ENCODE measurements at regions not wholly inside any gene's neighbourhood (a gene's known extent, or its start where the extent isn't known, plus 50 kb on each side); places are given as distances from the start of the nearest gene placed in this dataset.

GRCh38 chr11:130585545-130585944 is 137.1 kb downstream of the ADAMTS15 start:
- ATAC-seq, result no peak
- Mint-ChIP-seq H3K9me3 (no peaks in the 10 kb centered on the region), H3K4me1 (ENCODE audit: low read depth) (no peaks in the 10 kb centered on the region), H3K4me3 (no peak overlapping the region), H3K27me3 (ENCODE audit: low read depth) (no peaks in the 10 kb centered on the region), H3K36me3 (ENCODE audit: insufficient read depth) (no peaks in the 10 kb centered on the region)
- no peak for DNase-seq

- Mint-ChIP-seq H3K27me3 (ENCODE audit: low read depth) (no peaks in the 10 kb centered on the region), H3K4me3 (no peak overlapping the region), H3K9me3 (no peaks in the 10 kb centered on the region), H3K4me1 (ENCODE audit: low read depth) (no peaks in the 10 kb centered on the region), H3K36me3 (ENCODE audit: insufficient read depth) (no peaks in the 10 kb centered on the region)
- DNase-seq, result no peak
- no peak for ATAC-seq
These were observed 139.2 kb downstream of the ADAMTS15 start for GRCh38 chr11:130587658-130588057.

GRCh38 chr11:130588471-130588870 is 140.0 kb downstream of the ADAMTS15 start:
- no peaks in the 10 kb centered on the region for H3K9me3 Mint-ChIP-seq
- no peaks in the 10 kb centered on the region for H3K36me3 Mint-ChIP-seq (ENCODE audit: insufficient read depth)
- H3K4me3 Mint-ChIP-seq, result no peak overlapping the region
- DNase-seq, result no peak
- no peaks in the 10 kb centered on the region for H3K27me3 Mint-ChIP-seq (ENCODE audit: low read depth)
- ATAC-seq, result no peak
- no peaks in the 10 kb centered on the region for H3K4me1 Mint-ChIP-seq (ENCODE audit: low read depth)

DNA sequence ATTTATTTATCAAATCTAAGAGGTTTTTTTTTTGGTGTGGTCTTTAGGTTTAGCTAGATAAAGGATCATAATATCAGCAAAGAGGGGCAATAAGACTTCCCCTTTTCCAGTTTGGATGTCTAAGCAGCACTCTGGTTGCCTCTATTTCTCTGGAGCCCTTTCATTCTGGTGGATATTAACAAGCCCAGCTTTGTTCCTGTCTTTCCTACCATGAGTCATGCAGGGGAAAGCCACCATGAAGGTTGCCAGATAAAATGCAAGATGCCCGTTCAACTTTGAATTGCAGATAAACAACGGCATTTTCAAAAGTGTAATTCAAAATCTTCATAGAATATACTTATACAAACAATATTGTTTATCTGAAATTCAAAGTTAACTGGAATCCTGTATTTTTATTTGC is 143.6 kb downstream of the ADAMTS15 start:
- Mint-ChIP-seq H3K36me3 (ENCODE audit: insufficient read depth) (no peaks in the 10 kb centered on the region), H3K9me3 (no peaks in the 10 kb centered on the region), H3K4me1 (ENCODE audit: low read depth) (no peaks in the 10 kb centered on the region), H3K4me3 (no peak overlapping the region), H3K27me3 (ENCODE audit: low read depth) (no peaks in the 10 kb centered on the region)
- no peak for ATAC-seq
- no peak for DNase-seq

- no peak overlapping the region for H3K4me3 Mint-ChIP-seq
These were observed 144.6 kb downstream of the ADAMTS15 start for GRCh38 chr11:130593064-130593463.

GRCh38 chr11:130598433-130598832 is 150.0 kb downstream of the ADAMTS15 start:
- H3K4me1 Mint-ChIP-seq (ENCODE audit: low read depth), result no peaks in the 10 kb centered on the region
- no peaks in the 10 kb centered on the region for H3K27me3 Mint-ChIP-seq (ENCODE audit: low read depth)
- no peak for ATAC-seq
- no peaks in the 10 kb centered on the region for H3K36me3 Mint-ChIP-seq (ENCODE audit: insufficient read depth)
- no peak overlapping the region for H3K4me3 Mint-ChIP-seq
- DNase-seq, result no peak
- no peaks in the 10 kb centered on the region for H3K9me3 Mint-ChIP-seq

More at GRCh38 chr11:130593064-130593463, 144.6 kb downstream of the ADAMTS15 start:
- Mint-ChIP-seq H3K9me3 (no peaks in the 10 kb centered on the region), H3K36me3 (ENCODE audit: insufficient read depth) (no peaks in the 10 kb centered on the region), H3K4me1 (ENCODE audit: low read depth) (no peaks in the 10 kb centered on the region), H3K27me3 (ENCODE audit: low read depth) (no peaks in the 10 kb centered on the region)
- ATAC-seq (no peak), DNase-seq (no peak)

- H3K9me3 Mint-ChIP-seq, result no peaks in the 10 kb centered on the region
- no peak for ATAC-seq
- H3K4me3 Mint-ChIP-seq, result no peak overlapping the region
- DNase-seq, result no peak
- H3K36me3 Mint-ChIP-seq (ENCODE audit: insufficient read depth), result no peaks in the 10 kb centered on the region
- H3K27me3 Mint-ChIP-seq (ENCODE audit: low read depth), result no peaks in the 10 kb centered on the region
- H3K4me1 Mint-ChIP-seq (ENCODE audit: low read depth), result no peaks in the 10 kb centered on the region
These were observed 150.7 kb downstream of the ADAMTS15 start for GRCh38 chr11:130599073-130599654.

DNA sequence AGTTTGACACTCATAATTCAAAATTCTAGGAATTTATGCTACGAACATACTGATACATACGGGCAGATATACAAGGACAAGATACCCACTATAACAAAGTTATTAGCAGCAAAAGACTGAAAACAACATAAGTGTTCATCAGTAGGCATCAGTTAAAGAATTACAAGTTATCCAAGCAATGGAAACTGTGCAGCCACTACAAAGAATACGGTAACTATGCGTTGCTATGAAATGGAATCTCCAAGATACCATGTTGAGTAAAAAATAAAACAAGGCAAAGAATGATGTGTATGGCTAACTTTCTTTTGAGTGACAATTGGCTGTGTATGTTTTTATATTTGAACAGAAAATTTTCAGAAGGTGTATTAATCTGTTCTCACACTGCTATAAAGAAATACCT is 151.7 kb downstream of the ADAMTS15 start:
- ATAC-seq, result no peak
- H3K9me3 Mint-ChIP-seq, result no peaks in the 10 kb centered on the region

DNA sequence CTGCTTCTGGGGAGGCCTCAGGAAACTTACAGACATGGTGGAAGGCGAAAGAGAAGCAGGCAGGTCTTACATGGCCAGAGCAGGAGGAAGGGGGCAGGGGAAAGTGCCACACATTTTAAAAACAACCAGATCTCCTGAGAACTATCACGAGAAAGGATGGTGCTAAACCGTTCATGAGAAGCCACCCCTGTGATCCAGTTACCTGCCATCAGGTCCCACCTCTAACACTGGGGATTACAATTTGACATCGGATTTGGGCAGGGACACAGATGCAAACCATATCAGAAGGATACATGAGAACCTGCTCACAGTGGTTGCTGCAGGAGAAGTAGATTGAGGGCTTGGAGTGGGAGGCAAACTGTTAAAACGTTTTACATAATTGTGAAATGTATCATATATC is 152.2 kb downstream of the ADAMTS15 start:
- ATAC-seq (no peak), DNase-seq (no peak)
- Mint-ChIP-seq H3K4me1 (ENCODE audit: low read depth) (no peaks in the 10 kb centered on the region), H3K36me3 (ENCODE audit: insufficient read depth) (no peaks in the 10 kb centered on the region), H3K4me3 (no peak overlapping the region), H3K27me3 (ENCODE audit: low read depth) (no peaks in the 10 kb centered on the region), H3K9me3 (no peaks in the 10 kb centered on the region)

More for the DNA sequence above, 151.7 kb downstream of the ADAMTS15 start:
- Mint-ChIP-seq H3K36me3 (ENCODE audit: insufficient read depth) (no peaks in the 10 kb centered on the region), H3K4me3 (no peak overlapping the region), H3K4me1 (ENCODE audit: low read depth) (no peaks in the 10 kb centered on the region), H3K27me3 (ENCODE audit: low read depth) (no peaks in the 10 kb centered on the region)
- no peak for DNase-seq

DNA sequence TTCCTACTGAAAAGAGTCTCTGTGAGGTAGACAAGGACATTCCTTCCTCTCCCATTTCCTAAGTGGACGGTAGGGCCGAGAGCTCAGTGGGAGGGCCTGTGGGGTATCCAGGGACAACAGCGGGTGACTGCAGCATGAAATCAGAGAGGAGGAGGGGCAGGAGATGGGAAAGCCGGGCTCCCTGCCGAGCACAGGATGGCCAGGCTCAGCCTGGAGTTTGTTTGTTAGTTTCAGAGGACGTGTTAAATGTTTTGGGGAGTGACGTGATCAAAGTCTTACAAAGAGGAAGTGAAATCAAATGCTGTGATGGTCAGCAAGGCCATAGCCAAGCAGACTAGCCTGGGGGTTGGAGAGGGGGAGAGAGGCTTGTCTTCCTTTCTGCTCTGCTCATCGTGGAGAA is 152.7 kb downstream of the ADAMTS15 start:
- DNase-seq, result no peak
- Mint-ChIP-seq H3K36me3 (ENCODE audit: insufficient read depth) (no peaks in the 10 kb centered on the region), H3K4me1 (ENCODE audit: low read depth) (no peaks in the 10 kb centered on the region), H3K27me3 (ENCODE audit: low read depth) (no peaks in the 10 kb centered on the region), H3K4me3 (no peak overlapping the region), H3K9me3 (no peaks in the 10 kb centered on the region)
- no peak for ATAC-seq

GRCh38 chr11:130601764-130602460 is 153.5 kb downstream of the ADAMTS15 start:
- ATAC-seq (no peak), DNase-seq (no peak)
- Mint-ChIP-seq H3K4me1 (ENCODE audit: low read depth) (no peaks in the 10 kb centered on the region), H3K9me3 (no peaks in the 10 kb centered on the region), H3K27me3 (ENCODE audit: low read depth) (no peaks in the 10 kb centered on the region), H3K36me3 (ENCODE audit: insufficient read depth) (no peaks in the 10 kb centered on the region), H3K4me3 (no peak overlapping the region)

DNA sequence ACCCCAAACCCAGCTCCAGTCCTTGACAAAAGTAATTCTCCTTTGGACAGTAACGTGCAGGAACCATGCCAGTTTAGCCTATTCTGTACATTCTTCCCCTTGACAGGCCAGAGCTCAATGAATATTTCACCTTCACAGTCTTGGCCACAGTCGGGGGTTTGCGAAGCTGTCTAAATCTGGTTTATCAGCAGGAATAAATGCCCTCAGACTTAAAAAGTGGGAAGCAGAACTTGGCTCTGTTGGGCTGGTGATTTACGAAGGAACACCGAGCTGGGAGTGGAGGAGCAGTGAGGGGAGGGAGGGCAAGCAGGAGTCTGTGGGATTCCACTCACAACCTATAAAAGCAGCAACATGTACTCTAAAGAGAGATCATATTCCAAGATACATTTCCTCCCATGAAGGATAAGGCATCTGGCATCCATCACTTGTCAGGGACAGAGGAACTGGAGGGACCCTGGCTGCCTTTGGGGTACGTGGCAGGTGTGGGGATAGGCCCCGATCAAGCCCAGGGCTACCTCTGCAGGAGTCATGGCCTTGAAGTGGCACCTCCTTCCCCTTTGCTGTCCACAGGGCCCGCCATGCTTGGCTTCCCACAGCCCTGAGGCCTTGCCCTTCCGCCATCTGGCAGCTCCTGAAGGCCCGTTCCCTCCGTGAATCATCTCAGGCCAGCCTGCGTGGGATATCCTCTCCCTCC is 154.3 kb downstream of the ADAMTS15 start:
- H3K9me3 Mint-ChIP-seq, result no peaks in the 10 kb centered on the region
- ATAC-seq (no peak), DNase-seq (no peak)
- no peaks in the 10 kb centered on the region for H3K36me3 Mint-ChIP-seq (ENCODE audit: insufficient read depth)
- H3K4me1 Mint-ChIP-seq (ENCODE audit: low read depth), result no peaks in the 10 kb centered on the region
- H3K27me3 Mint-ChIP-seq (ENCODE audit: low read depth), result no peaks in the 10 kb centered on the region
- no peak overlapping the region for H3K4me3 Mint-ChIP-seq

- ATAC-seq (no peak), DNase-seq (no peak)
- H3K4me3 Mint-ChIP-seq, result no peak overlapping the region
- H3K4me1 Mint-ChIP-seq (ENCODE audit: low read depth), result no peaks in the 10 kb centered on the region
- H3K27me3 Mint-ChIP-seq (ENCODE audit: low read depth), result no peaks in the 10 kb centered on the region
- no peaks in the 10 kb centered on the region for H3K9me3 Mint-ChIP-seq
- no peaks in the 10 kb centered on the region for H3K36me3 Mint-ChIP-seq (ENCODE audit: insufficient read depth)
These were observed 155.0 kb downstream of the ADAMTS15 start for GRCh38 chr11:130603335-130603906.

GRCh38 chr11:130604606-130605005 is 156.2 kb downstream of the ADAMTS15 start:
- ATAC-seq (no peak), DNase-seq (no peak)
- Mint-ChIP-seq H3K36me3 (ENCODE audit: insufficient read depth) (no peaks in the 10 kb centered on the region), H3K27me3 (ENCODE audit: low read depth) (no peaks in the 10 kb centered on the region), H3K4me3 (no peak overlapping the region), H3K9me3 (no peaks in the 10 kb centered on the region), H3K4me1 (ENCODE audit: low read depth) (no peaks in the 10 kb centered on the region)

DNA sequence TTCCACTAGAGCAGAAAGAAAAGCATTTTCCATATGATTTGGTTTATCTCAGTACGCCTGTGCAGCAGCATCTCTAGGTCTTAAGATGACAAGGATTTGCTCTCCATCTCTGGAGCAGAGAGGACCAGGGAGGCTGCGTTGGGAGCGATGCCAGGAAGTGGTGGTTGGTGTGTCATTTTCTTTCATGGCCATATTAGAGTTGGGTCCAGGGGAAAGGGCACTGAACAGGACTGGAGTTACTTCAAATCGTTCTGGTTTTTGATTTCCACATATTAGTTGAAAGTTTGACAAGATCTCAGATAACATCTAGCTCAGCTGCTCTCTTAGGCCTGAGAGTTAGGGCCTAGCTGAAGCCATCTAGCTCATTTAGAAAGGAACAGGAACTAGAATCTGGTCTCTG is 157.7 kb downstream of the ADAMTS15 start:
- DNase-seq, result no peak
- Mint-ChIP-seq H3K4me1 (ENCODE audit: low read depth) (no peaks in the 10 kb centered on the region), H3K9me3 (no peaks in the 10 kb centered on the region), H3K27me3 (ENCODE audit: low read depth) (no peaks in the 10 kb centered on the region), H3K4me3 (no peak overlapping the region), H3K36me3 (ENCODE audit: insufficient read depth) (no peaks in the 10 kb centered on the region)
- no peak for ATAC-seq
